ENCODE measurements at regions not wholly inside any gene's neighbourhood (a gene's known extent, or its start where the extent isn't known, plus 50 kb on each side); places are given as distances from the start of the nearest gene placed in this dataset.
"Not testable (repeated sequence)": the region's sequence is repeated elsewhere in the genome, so short reads cannot be mapped to it uniquely, and the experiment has no call there.

GRCh38 chrX:40224658-40225057 lies 126.9 kb upstream of the BCOR start:
- no peak for DNase-seq

- DNase-seq: not testable (repeated sequence)
Measured at GRCh38 chrX:40222612-40223011, 124.9 kb upstream of the BCOR start.

- no peak for DNase-seq
Measured at GRCh38 chrX:40213092-40213491, 115.3 kb upstream of the BCOR start.

GRCh38 chrX:40209951-40210617 lies 112.3 kb upstream of the BCOR start:
- DNase-seq: no peak

GRCh38 chrX:40207626-40208025 lies 109.9 kb upstream of the BCOR start:
- DNase-seq: no peak

- no peak for DNase-seq
Measured at GRCh38 chrX:40205471-40205870, 107.7 kb upstream of the BCOR start.

GRCh38 chrX:40202456-40202855 lies 104.7 kb upstream of the BCOR start:
- DNase-seq: no peak

- DNase-seq: no peak
Measured at GRCh38 chrX:40201329-40201885, 103.6 kb upstream of the BCOR start.

- DNase-seq: no peak
Measured at GRCh38 chrX:40199704-40200103, 101.9 kb upstream of the BCOR start.

- DNase-seq: no peak
Measured at GRCh38 chrX:40197071-40197470, 99.3 kb upstream of the BCOR start.

- no peak for DNase-seq
Measured at GRCh38 chrX:40195368-40195767, 97.6 kb upstream of the BCOR start.

- DNase-seq: no peak
Measured at GRCh38 chrX:40192196-40192595, 94.4 kb upstream of the BCOR start.

- DNase-seq: no peak
Measured at GRCh38 chrX:40189637-40190036, 91.9 kb upstream of the BCOR start.

GRCh38 chrX:40188573-40189417 lies 91.0 kb upstream of the BCOR start:
- no peak for DNase-seq

GRCh38 chrX:40184968-40185367 lies 87.2 kb upstream of the BCOR start:
- DNase-seq: no peak

GRCh38 chrX:40182615-40183014 lies 84.9 kb upstream of the BCOR start:
- no peak for DNase-seq

GRCh38 chrX:40182095-40182494 lies 84.3 kb upstream of the BCOR start:
- no peak for DNase-seq

GRCh38 chrX:40179283-40179682 lies 81.5 kb upstream of the BCOR start:
- DNase-seq: no peak

GRCh38 chrX:40177942-40178715 lies 80.4 kb upstream of the BCOR start:
- DNase-seq: no peak

- no peak for DNase-seq
Measured at GRCh38 chrX:40177489-40177888, 79.7 kb upstream of the BCOR start.

GRCh38 chrX:40177117-40177430 lies 79.3 kb upstream of the BCOR start:
- DNase-seq: no peak

- DNase-seq: no peak
Measured at GRCh38 chrX:40176351-40177116, 78.8 kb upstream of the BCOR start.
